CD4-positive, alpha-beta T cell treated with Interleukin-2 at 100 ng/mL for 4 hours (primary cell): ENCODE measurements at regions not wholly inside any gene's neighbourhood (a gene's known extent, or its start where the extent isn't known, plus 50 kb on each side); places are given as distances from the start of the nearest gene placed in this dataset.
"Not testable (repeated sequence)": the region's sequence is repeated elsewhere in the genome, so short reads cannot be mapped to it uniquely, and the experiment has no call there.

ENCODE experiments used
- DNase-seq: peaks from one replicate; pipeline ENCODE4 v3.0.0-alpha.2; 2020; ENCODE audit warnings: low spot score

GRCh38 chrX:45479835-45480422 lies 279.3 kb upstream of the DIPK2B start:
- no peak for DNase-seq

GRCh38 chrX:45479196-45479834 lies 278.6 kb upstream of the DIPK2B start:
- no peak for DNase-seq

GRCh38 chrX:45472968-45473367 lies 272.3 kb upstream of the DIPK2B start:
- DNase-seq: no peak

- not testable (repeated sequence) for DNase-seq
Measured at GRCh38 chrX:45467537-45467936, 266.9 kb upstream of the DIPK2B start.

GRCh38 chrX:45455732-45456131 lies 255.1 kb upstream of the DIPK2B start:
- not testable (repeated sequence) for DNase-seq

GRCh38 chrX:45454290-45454689 lies 253.6 kb upstream of the DIPK2B start:
- DNase-seq: no peak

- DNase-seq: no peak
Measured at GRCh38 chrX:45449982-45450381, 249.3 kb upstream of the DIPK2B start.

GRCh38 chrX:45447995-45448394 lies 247.3 kb upstream of the DIPK2B start:
- DNase-seq: no peak

- DNase-seq: no peak
Measured at GRCh38 chrX:45447331-45447730, 246.7 kb upstream of the DIPK2B start.

GRCh38 chrX:45445745-45446412 lies 245.2 kb upstream of the DIPK2B start:
- no peak for DNase-seq

- DNase-seq: no peak
Measured at GRCh38 chrX:45437186-45437585, 236.5 kb upstream of the DIPK2B start.

GRCh38 chrX:45435481-45435880 lies 234.8 kb upstream of the DIPK2B start:
- no peak for DNase-seq

- DNase-seq: no peak
Measured at GRCh38 chrX:45434231-45434630, 233.6 kb upstream of the DIPK2B start.

GRCh38 chrX:45428831-45429230 lies 228.2 kb upstream of the DIPK2B start:
- DNase-seq: no peak

- no peak for DNase-seq
Measured at GRCh38 chrX:45424326-45424725, 223.7 kb upstream of the DIPK2B start.

GRCh38 chrX:45422216-45422925 lies 221.7 kb upstream of the DIPK2B start:
- DNase-seq: no peak

- DNase-seq: no peak
Measured at GRCh38 chrX:45421806-45422205, 221.1 kb upstream of the DIPK2B start.

GRCh38 chrX:45404206-45404605 lies 203.5 kb upstream of the DIPK2B start:
- DNase-seq: no peak

- no peak for DNase-seq
Measured at GRCh38 chrX:45401923-45402322, 201.2 kb upstream of the DIPK2B start.

- DNase-seq: not testable (repeated sequence)
Measured at GRCh38 chrX:45400951-45401725, 200.5 kb upstream of the DIPK2B start.

GRCh38 chrX:45400027-45400779 lies 199.5 kb upstream of the DIPK2B start:
- no peak for DNase-seq
